Gastrocnemius medialis (tissue), 4 donors: ENCODE measurements at regions not wholly inside any gene's neighbourhood (a gene's known extent, or its start where the extent isn't known, plus 50 kb on each side); places are given as distances from the start of the nearest gene placed in this dataset.

ENCODE experiments used
- POLR2A ChIP-seq, 2 donors: fragments of 450-650 bp; IDR thresholded peaks; one replicate each; pipeline ENCODE4 v1.6.1; 2017; ENCODE audit warnings: antibody characterized with exemption in 2 of 2, mild to moderate bottlenecking in 2 of 2, moderate library complexity in 2 of 2
- TF ChIP-seq, protein P1 (sequence below), 5 experiments: fragments of 450-650 bp in 3 of 5; fragments of 200-600 bp in 2 of 5; sonication (generic) in 2 of 5; IDR thresholded peaks in 4 of 5; conservative IDR thresholded peaks in 1 of 5; 1 replicate in 4 of 5; 2 replicates in 1 of 5; pipeline ENCODE4 v1.5.1; 2016 to 2019; ENCODE audit warnings: antibody characterized with exemption in 5 of 5, mild to moderate bottlenecking in 3 of 5, moderate library complexity in 3 of 5

DNA sequence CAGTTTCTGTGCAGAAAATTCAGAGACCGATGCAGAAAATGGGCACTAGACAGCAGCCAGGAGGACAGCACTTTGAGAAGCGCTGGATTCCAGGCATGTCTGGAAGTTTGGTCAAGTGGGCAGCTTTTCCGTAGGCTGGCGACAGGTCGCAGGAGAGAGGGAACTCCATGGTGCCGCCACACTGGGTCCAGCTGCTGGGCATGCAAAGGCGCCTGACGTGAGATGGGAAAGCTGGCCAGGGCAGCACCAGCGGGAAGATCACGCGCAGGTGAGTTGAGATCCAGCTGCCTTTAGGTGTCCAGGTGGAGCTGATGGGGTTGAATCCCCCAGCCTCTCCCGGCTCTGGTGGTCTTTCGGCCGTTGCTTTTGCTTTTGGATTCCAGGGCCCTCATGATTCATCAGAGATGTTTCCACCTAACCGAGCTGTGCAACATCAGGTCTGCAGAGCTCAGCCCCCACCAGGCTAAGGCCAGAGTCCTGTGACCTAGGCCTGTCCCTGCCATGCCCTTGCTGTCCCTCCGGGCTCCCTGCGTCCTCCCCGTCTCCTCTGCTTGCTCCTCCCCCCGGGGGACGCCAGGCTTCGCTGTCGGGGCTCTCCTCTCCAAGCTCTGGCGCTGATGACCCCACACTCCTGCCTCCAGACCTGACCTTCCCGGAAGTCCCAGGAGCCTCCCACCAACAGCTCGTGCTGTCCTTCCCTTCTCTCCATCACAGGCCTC, 1001.7 kb downstream of the BRD1 start:
- TF ChIP-seq, protein P1, sequence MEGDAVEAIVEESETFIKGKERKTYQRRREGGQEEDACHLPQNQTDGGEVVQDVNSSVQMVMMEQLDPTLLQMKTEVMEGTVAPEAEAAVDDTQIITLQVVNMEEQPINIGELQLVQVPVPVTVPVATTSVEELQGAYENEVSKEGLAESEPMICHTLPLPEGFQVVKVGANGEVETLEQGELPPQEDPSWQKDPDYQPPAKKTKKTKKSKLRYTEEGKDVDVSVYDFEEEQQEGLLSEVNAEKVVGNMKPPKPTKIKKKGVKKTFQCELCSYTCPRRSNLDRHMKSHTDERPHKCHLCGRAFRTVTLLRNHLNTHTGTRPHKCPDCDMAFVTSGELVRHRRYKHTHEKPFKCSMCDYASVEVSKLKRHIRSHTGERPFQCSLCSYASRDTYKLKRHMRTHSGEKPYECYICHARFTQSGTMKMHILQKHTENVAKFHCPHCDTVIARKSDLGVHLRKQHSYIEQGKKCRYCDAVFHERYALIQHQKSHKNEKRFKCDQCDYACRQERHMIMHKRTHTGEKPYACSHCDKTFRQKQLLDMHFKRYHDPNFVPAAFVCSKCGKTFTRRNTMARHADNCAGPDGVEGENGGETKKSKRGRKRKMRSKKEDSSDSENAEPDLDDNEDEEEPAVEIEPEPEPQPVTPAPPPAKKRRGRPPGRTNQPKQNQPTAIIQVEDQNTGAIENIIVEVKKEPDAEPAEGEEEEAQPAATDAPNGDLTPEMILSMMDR (IDR thresholded peaks at IDR 0.05 in 4 of 5, conservative IDR thresholded peaks at IDR 0.05 in 1 of 5): no peak
- TF ChIP-seq POLR2A (IDR thresholded peaks at IDR 0.05): no peak
